Urothelium cell line (cell line): ENCODE measurements at regions not wholly inside any gene's neighbourhood (a gene's known extent, or its start where the extent isn't known, plus 50 kb on each side); places are given as distances from the start of the nearest gene placed in this dataset.

Source experiments
- DNase-seq: peaks from one replicate; pipeline ENCODE4 v3.0.0; 2011; ENCODE audit warnings: low spot score, mixed read lengths
- FAIRE-seq: peaks from 2 replicates; lab custom pipeline; 2011; peaks lifted over from hg19 to GRCh38; lab: Jason Lieb, UNC

GRCh38 chr5:165187815-165188214 lies 1682.4 kb downstream of the MAT2B start:
- DNase-seq: no peak
- FAIRE-seq: no peak

GRCh38 chr5:165188556-165189175 lies 1683.2 kb downstream of the MAT2B start:
- DNase-seq (no peak), FAIRE-seq (no peak)

- no peak for DNase-seq
- FAIRE-seq: no peak
These were observed 1691.5 kb downstream of the MAT2B start for GRCh38 chr5:165196961-165197360.

- FAIRE-seq (no peak), DNase-seq (no peak)
These were observed 1696.0 kb downstream of the MAT2B start for GRCh38 chr5:165201369-165201768.

- peak; percentile 2 for DNase-seq
- no peak for FAIRE-seq
These were observed 1696.5 kb downstream of the MAT2B start for GRCh38 chr5:165201771-165202518.

- DNase-seq (no peak), FAIRE-seq (no peak)
These were observed 1697.1 kb downstream of the MAT2B start for GRCh38 chr5:165202519-165202910.

GRCh38 chr5:165209101-165209727 lies 1703.8 kb downstream of the MAT2B start:
- FAIRE-seq: no peak
- peak; percentile 4 for DNase-seq

- no peak for FAIRE-seq
These were observed 1719.1 kb downstream of the MAT2B start for GRCh38 chr5:165224366-165225045.

GRCh38 chr5:165227515-165227914 lies 1722.1 kb downstream of the MAT2B start:
- FAIRE-seq (no peak), DNase-seq (no peak)

More at GRCh38 chr5:165224366-165225045, 1719.1 kb downstream of the MAT2B start:
- DNase-seq: no peak

- DNase-seq: no peak
- no peak for FAIRE-seq
These were observed 1722.8 kb downstream of the MAT2B start for GRCh38 chr5:165228184-165228583.

GRCh38 chr5:165231821-165232508 lies 1726.5 kb downstream of the MAT2B start:
- DNase-seq (no peak), FAIRE-seq (no peak)

- DNase-seq (no peak), FAIRE-seq (no peak)
These were observed 1727.2 kb downstream of the MAT2B start for GRCh38 chr5:165232509-165233028.

GRCh38 chr5:165241811-165242210 lies 1736.4 kb downstream of the MAT2B start:
- DNase-seq: no peak
- FAIRE-seq: no peak

- FAIRE-seq: no peak
- DNase-seq: no peak
These were observed 1737.2 kb downstream of the MAT2B start for GRCh38 chr5:165242646-165243045.

- no peak for FAIRE-seq
- DNase-seq: no peak
These were observed 1739.0 kb downstream of the MAT2B start for GRCh38 chr5:165244407-165244806.

- DNase-seq (no peak), FAIRE-seq (no peak)
These were observed 1752.9 kb downstream of the MAT2B start for GRCh38 chr5:165258197-165258771.

- no peak for FAIRE-seq
- no peak for DNase-seq
These were observed 1755.0 kb downstream of the MAT2B start for GRCh38 chr5:165260426-165260825.

GRCh38 chr5:165263536-165263935 lies 1758.1 kb downstream of the MAT2B start:
- DNase-seq: no peak
- FAIRE-seq: no peak

- FAIRE-seq: no peak
These were observed 1761.5 kb downstream of the MAT2B start for GRCh38 chr5:165266939-165267338.

GRCh38 chr5:165272436-165272835 lies 1767.0 kb downstream of the MAT2B start:
- no peak for FAIRE-seq
- DNase-seq: no peak

More at GRCh38 chr5:165266939-165267338, 1761.5 kb downstream of the MAT2B start:
- DNase-seq: no peak
